ENCODE measurements at regions not wholly inside any gene's neighbourhood (a gene's known extent, or its start where the extent isn't known, plus 50 kb on each side); places are given as distances from the start of the nearest gene placed in this dataset.
"Not testable (repeated sequence)": the region's sequence is repeated elsewhere in the genome, so short reads cannot be mapped to it uniquely, and the experiment has no call there.

- H3K4me3 ChIP-seq, result no peak overlapping the region
- no peak overlapping the region for H3K27ac ChIP-seq
- intact Hi-C loops (cut with DNase I), result no loop called here
- no peaks in the 10 kb centered on the region for H3K9me3 ChIP-seq
- H3K36me3 ChIP-seq, result no peaks in the 10 kb centered on the region
- DNase-seq (no peak), ATAC-seq (no peak)
- H3K4me1 ChIP-seq, result no peaks in the 10 kb centered on the region
- H3K27me3 ChIP-seq, result no peaks in the 10 kb centered on the region
- TF ChIP-seq, protein P1, sequence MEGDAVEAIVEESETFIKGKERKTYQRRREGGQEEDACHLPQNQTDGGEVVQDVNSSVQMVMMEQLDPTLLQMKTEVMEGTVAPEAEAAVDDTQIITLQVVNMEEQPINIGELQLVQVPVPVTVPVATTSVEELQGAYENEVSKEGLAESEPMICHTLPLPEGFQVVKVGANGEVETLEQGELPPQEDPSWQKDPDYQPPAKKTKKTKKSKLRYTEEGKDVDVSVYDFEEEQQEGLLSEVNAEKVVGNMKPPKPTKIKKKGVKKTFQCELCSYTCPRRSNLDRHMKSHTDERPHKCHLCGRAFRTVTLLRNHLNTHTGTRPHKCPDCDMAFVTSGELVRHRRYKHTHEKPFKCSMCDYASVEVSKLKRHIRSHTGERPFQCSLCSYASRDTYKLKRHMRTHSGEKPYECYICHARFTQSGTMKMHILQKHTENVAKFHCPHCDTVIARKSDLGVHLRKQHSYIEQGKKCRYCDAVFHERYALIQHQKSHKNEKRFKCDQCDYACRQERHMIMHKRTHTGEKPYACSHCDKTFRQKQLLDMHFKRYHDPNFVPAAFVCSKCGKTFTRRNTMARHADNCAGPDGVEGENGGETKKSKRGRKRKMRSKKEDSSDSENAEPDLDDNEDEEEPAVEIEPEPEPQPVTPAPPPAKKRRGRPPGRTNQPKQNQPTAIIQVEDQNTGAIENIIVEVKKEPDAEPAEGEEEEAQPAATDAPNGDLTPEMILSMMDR (IDR thresholded peaks at IDR 0.05), result no peak
These were observed 1414.6 kb downstream of the SLITRK1 start for GRCh38 chr13:82467626-82468025.

- intact Hi-C loops (cut with DNase I), result not testable (repeated sequence)
These were observed 1422.7 kb downstream of the SLITRK1 start for GRCh38 chr13:82459575-82459974.

GRCh38 chr13:82458169-82458568 is 1424.1 kb downstream of the SLITRK1 start:
- no peak overlapping the region for H3K4me3 ChIP-seq
- intact Hi-C loops (cut with DNase I), result no loop called here
- no peaks in the 10 kb centered on the region for H3K27me3 ChIP-seq
- no peak overlapping the region for H3K27ac ChIP-seq
- no peak for ATAC-seq
- no peaks in the 10 kb centered on the region for H3K4me1 ChIP-seq
- no peak for DNase-seq
- TF ChIP-seq, protein P1 (IDR thresholded peaks at IDR 0.05), result no peak
- no peaks in the 10 kb centered on the region for H3K9me3 ChIP-seq
- no peaks in the 10 kb centered on the region for H3K36me3 ChIP-seq

More at GRCh38 chr13:82459575-82459974, 1422.7 kb downstream of the SLITRK1 start:
- DNase-seq, H3K36me3 ChIP-seq, H3K4me3 ChIP-seq, H3K27me3 ChIP-seq, ATAC-seq, H3K9me3 ChIP-seq, H3K4me1 ChIP-seq, H3K27ac ChIP-seq: not testable (repeated sequence)

DNA sequence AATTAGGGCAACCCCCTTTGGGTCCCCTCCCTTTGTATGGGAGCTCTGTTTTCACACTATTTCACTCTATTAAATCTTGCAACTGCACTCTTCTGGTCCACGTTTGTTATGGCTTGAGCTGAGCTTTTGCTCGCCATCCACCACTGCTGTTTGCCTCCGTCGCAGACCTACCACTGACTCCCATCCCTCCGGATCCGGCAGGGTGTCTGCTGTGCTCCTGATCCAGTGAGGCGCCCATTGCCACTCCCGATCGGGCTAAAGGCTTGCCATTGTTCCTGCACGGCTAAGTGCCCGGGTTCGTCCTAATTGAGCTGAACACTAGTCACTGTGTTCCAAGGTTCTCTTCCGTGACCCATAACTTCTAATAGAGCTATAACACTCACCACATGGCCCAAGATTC is 1424.7 kb downstream of the SLITRK1 start:
- intact Hi-C loops (cut with DNase I); H3K36me3 ChIP-seq; DNase-seq; H3K9me3 ChIP-seq; H3K4me3 ChIP-seq; H3K27me3 ChIP-seq; H3K27ac ChIP-seq; H3K4me1 ChIP-seq; ATAC-seq: not testable (repeated sequence)

DNA sequence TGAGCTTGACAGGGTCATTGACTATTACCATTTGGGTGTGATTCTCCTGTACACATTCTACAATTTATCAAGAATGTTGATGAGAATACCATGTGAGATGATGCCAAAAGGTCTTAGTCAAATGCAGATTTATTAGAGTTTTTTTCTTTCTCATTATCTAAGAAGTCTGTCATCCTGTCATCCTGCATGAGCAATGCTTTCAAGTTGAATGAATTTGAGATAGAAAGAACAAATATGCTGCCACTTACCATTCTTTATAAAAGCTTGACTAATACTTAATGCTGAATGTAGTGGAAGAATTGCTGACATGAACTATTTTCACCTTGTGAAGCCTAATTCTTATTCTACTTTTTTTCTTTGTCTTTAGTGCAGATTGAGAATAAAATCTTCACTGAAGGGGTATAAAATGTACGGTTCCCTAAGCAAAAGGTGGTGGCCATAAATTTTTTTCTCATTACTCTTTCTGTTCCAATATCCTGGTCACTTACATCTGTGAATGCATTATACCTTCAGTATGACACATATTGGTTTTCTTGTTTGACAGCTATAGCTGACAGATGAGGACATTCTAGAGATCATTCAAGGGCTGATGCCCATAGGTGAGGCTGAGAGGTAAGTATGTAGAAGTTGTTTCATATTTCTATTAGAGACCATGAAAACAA is 1434.7 kb downstream of the SLITRK1 start:
- Histone ChIP-seq H3K36me3 (no peaks in the 10 kb centered on the region), H3K27me3 (no peaks in the 10 kb centered on the region), H3K9me3 (no peaks in the 10 kb centered on the region), H3K27ac (no peak overlapping the region), H3K4me3 (no peak overlapping the region), H3K4me1 (no peaks in the 10 kb centered on the region)
- ATAC-seq, result no peak
- TF ChIP-seq, protein P1 (IDR thresholded peaks at IDR 0.05), result no peak
- intact Hi-C loops (cut with DNase I), result no loop called here
- no peak for DNase-seq

DNA sequence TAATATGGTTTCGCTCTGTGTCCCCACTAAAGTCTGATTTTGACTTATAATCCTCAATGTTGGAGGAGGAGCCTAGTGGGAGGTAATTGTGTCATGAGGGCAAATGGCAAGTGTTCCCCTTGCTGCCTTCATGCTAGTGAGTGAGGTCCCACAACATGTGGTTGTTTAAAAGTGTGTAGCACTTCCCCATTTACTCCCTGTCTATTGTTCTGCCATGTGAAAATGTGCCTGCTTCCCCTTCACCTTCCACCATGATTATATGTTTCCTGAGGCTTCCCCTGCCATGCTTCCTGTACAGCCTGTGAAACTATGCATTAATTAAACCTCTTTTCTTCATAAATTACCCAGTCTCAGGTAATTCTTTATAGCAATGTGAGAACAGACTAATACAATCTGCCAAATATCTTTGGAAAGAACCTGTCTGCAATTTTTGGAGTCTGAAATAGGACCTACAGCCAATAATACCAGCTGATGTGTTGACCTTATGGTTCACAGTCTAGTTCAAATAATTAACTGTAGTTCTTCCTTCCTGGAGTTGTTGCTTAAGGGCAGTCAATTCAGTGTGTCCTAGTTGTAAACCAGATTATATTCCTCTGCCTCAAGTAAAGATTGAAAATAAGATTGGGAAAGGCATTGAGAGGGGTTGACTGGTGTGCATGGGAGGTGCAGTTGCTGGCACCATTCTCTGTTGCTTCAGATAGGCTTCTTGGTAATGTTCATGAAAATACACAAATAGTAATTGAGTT is 1442.9 kb downstream of the SLITRK1 start:
- ATAC-seq (no peak), DNase-seq (no peak)
- H3K27ac ChIP-seq, result no peak overlapping the region
- TF ChIP-seq, protein P1 (IDR thresholded peaks at IDR 0.05), result no peak
- no peak overlapping the region for H3K4me3 ChIP-seq
- intact Hi-C loops (cut with DNase I), result no loop called here
- no peaks in the 10 kb centered on the region for H3K4me1 ChIP-seq
- no peaks in the 10 kb centered on the region for H3K36me3 ChIP-seq
- H3K27me3 ChIP-seq, result no peaks in the 10 kb centered on the region
- no peaks in the 10 kb centered on the region for H3K9me3 ChIP-seq
